ENCODE measurements at regions not wholly inside any gene's neighbourhood (a gene's known extent, or its start where the extent isn't known, plus 50 kb on each side); places are given as distances from the start of the nearest gene placed in this dataset.

DNA sequence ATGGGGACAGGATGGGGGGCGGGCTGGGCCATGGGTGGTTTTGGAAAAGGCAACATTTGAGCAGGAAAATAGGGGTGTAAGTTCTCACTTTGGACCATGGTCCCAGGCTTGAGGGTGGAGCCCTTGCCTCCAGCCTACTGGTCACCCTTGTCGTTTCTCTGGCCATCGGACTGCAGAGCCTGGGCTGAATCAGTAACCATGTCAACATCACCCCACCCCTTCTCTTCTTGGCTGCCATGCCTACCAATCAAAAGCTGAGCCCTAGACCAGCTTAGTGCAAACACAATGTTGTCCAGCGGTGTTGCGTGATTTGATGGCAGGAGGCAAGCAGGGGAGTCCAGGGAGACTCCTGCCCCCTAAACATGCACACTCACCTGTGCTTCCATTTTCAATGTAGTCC, 231.0 kb upstream of the KAZN start:
- 92% methylated on average over 5 of the region's 5 CpGs for WGBS (ENCODE audit: insufficient coverage)
- H3K36me3 Mint-ChIP-seq = no peaks in the 10 kb centered on the region
- H3K27me3 Mint-ChIP-seq (ENCODE audit: low read depth in 2 of 2) = peaks cover 6 to 9% of the 10 kb centered on the region in 2 donors
- H3K36me3 ChIP-seq (ENCODE audit: control insufficient read depth, insufficient read depth, low read length) = no peaks in the 10 kb centered on the region
- no peak overlapping the region for H3K4me3 ChIP-seq (ENCODE audit: low read length)
- H3K27me3 ChIP-seq (ENCODE audit: control insufficient read depth, insufficient read depth, low read length) = no peaks in the 10 kb centered on the region
- ATAC-seq (no peak), DNase-seq (no peak)
- H3K27ac ChIP-seq (ENCODE audit: low read length) = no peak overlapping the region
- H3K4me1 Mint-ChIP-seq = no peaks in the 10 kb centered on the region
- no peaks in the 10 kb centered on the region for H3K9me3 ChIP-seq (ENCODE audit: control insufficient read depth, insufficient read depth, low read length)
- TF ChIP-seq CTCF (IDR thresholded peaks at IDR 0.05) = no peak
- no peaks in the 10 kb centered on the region for H3K9me3 Mint-ChIP-seq
- no peaks in the 10 kb centered on the region for H3K4me1 ChIP-seq (ENCODE audit: control insufficient read depth, insufficient read depth, low read length)
- H3K27ac Mint-ChIP-seq = no peak overlapping the region
- no peak overlapping the region for H3K4me3 Mint-ChIP-seq
- intact Hi-C loops (cut with micrococcal nuclease) = no loop called here

DNA sequence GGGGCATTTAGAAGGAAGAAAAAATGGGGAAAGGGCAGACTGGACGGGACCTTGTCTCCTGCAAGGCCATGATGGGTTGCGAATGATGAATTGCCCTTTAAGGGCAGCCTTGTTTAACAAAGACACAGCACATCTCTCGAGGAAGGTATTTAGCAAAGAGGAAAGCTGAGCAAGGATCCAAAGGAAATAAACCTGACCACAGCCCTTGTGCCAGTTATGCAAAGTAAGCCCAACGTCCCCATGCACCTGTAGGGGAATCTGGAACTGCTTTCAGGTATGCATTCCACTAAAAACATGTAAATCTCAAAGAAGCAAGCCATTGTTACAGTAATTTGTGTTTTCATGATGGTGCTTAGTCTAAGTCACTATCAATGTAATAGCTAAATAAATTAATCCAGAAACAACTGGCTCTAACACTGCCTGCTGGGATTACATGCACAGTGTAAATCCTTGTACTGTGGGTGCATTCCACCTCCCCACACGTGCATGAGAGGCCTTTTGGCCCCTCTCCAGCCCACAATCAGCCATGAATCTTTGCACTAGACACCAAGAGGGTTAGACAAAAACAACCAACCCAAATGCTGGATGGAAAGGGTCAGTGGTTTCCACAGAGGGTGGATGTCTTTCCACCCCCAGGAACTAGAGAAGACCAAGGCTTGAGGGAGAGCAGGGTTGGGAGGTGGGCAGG, 228.8 kb upstream of the KAZN start:
- no peak for ATAC-seq
- Histone ChIP-seq H3K4me3 (ENCODE audit: low read length) (no peak overlapping the region), H3K9me3 (ENCODE audit: control insufficient read depth, insufficient read depth, low read length) (no peaks in the 10 kb centered on the region), H3K4me1 (ENCODE audit: control insufficient read depth, insufficient read depth, low read length) (no peaks in the 10 kb centered on the region), H3K27ac (ENCODE audit: low read length) (no peak overlapping the region), H3K27me3 (ENCODE audit: control insufficient read depth, insufficient read depth, low read length) (no peaks in the 10 kb centered on the region), H3K36me3 (ENCODE audit: control insufficient read depth, insufficient read depth, low read length) (no peaks in the 10 kb centered on the region)
- DNase-seq = no peak
- Mint-ChIP-seq H3K36me3 (no peaks in the 10 kb centered on the region), H3K27ac (no peak overlapping the region), H3K4me1 (no peaks in the 10 kb centered on the region), H3K9me3 (no peaks in the 10 kb centered on the region), H3K27me3 (ENCODE audit: low read depth in 2 of 2) (peaks cover 6 to 9% of the 10 kb centered on the region in 2 donors), H3K4me3 (no peak overlapping the region)
- 24% methylated on average over 5 of the region's 5 CpGs for WGBS (ENCODE audit: insufficient coverage)
- TF ChIP-seq CTCF (IDR thresholded peaks at IDR 0.05) = no peak
- intact Hi-C loops (cut with micrococcal nuclease) = no loop called here

- Mint-ChIP-seq H3K9me3 (no peaks in the 10 kb centered on the region), H3K4me1 (no peaks in the 10 kb centered on the region), H3K36me3 (no peaks in the 10 kb centered on the region), H3K4me3 (no peak overlapping the region), H3K27me3 (ENCODE audit: low read depth in 2 of 2) (peaks cover 6 to 9% of the 10 kb centered on the region in 2 donors), H3K27ac (no peak overlapping the region)
- no peak for DNase-seq
- no peak for TF ChIP-seq CTCF (IDR thresholded peaks at IDR 0.05)
- Histone ChIP-seq H3K9me3 (ENCODE audit: control insufficient read depth, insufficient read depth, low read length) (no peaks in the 10 kb centered on the region), H3K4me1 (ENCODE audit: control insufficient read depth, insufficient read depth, low read length) (no peaks in the 10 kb centered on the region), H3K4me3 (ENCODE audit: low read length) (no peak overlapping the region), H3K27me3 (ENCODE audit: control insufficient read depth, insufficient read depth, low read length) (no peaks in the 10 kb centered on the region), H3K36me3 (ENCODE audit: control insufficient read depth, insufficient read depth, low read length) (no peaks in the 10 kb centered on the region), H3K27ac (ENCODE audit: low read length) (no peak overlapping the region)
- intact Hi-C loops (cut with micrococcal nuclease) = no loop called here
- WGBS (ENCODE audit: insufficient coverage) = 76% methylated on average over 5 of the region's 6 CpGs
- ATAC-seq = no peak
Observed at GRCh38 chr1:14371771-14372497, 226.6 kb upstream of the KAZN start.
